ENCODE measurements at regions not wholly inside any gene's neighbourhood (a gene's known extent, or its start where the extent isn't known, plus 50 kb on each side); places are given as distances from the start of the nearest gene placed in this dataset.

GRCh38 chr9:17928768-17929167 is 349.9 kb downstream of the SH3GL2 start:
- Histone ChIP-seq H3K4me2 (ENCODE audit: low read depth, low read length) (peak overlapping the region; percentile 32; the same call in 1 of the 2 replicates), H3K9ac (ENCODE audit: low read length) (no peak overlapping the region), H3K4me1 (ENCODE audit: low read length) (peaks cover 20% of the 10 kb centered on the region), H3K9me3 (replicated peaks; ENCODE audit: insufficient read depth, low read length) (no peaks in the 10 kb centered on the region), H3K79me2 (ENCODE audit: low read length) (no peaks in the 10 kb centered on the region), H3K9me2 (replicated peaks; ENCODE audit: insufficient read depth, low read length) (no peaks in the 10 kb centered on the region), H3K4me3 (ENCODE audit: low read length) (no peak overlapping the region), H3K36me3 (replicated peaks; ENCODE audit: insufficient read depth, low read length) (no peaks in the 10 kb centered on the region), H2AFZ (ENCODE audit: low read length) (no peak overlapping the region), H3K27ac (ENCODE audit: low read length) (peak overlapping the region; percentile 49; the same call in 1 of the 2 replicates), H3K27me3 (replicated peaks; ENCODE audit: insufficient read depth, low read length) (no peaks in the 10 kb centered on the region), H4K20me1 (ENCODE audit: insufficient read depth, low read length) (no peaks in the 10 kb centered on the region), H3F3A (ENCODE audit: insufficient read depth, low read length) (no peaks in the 10 kb centered on the region)
- no peak for TF ChIP-seq EZH2phosphoT487 (IDR thresholded peaks at IDR 0.05; ENCODE audit: low read length)
- no peak for TF ChIP-seq EZH2 (optimal IDR thresholded peaks at IDR 0.05; ENCODE audit: low read depth, low read length)
- TF ChIP-seq, protein P1, sequence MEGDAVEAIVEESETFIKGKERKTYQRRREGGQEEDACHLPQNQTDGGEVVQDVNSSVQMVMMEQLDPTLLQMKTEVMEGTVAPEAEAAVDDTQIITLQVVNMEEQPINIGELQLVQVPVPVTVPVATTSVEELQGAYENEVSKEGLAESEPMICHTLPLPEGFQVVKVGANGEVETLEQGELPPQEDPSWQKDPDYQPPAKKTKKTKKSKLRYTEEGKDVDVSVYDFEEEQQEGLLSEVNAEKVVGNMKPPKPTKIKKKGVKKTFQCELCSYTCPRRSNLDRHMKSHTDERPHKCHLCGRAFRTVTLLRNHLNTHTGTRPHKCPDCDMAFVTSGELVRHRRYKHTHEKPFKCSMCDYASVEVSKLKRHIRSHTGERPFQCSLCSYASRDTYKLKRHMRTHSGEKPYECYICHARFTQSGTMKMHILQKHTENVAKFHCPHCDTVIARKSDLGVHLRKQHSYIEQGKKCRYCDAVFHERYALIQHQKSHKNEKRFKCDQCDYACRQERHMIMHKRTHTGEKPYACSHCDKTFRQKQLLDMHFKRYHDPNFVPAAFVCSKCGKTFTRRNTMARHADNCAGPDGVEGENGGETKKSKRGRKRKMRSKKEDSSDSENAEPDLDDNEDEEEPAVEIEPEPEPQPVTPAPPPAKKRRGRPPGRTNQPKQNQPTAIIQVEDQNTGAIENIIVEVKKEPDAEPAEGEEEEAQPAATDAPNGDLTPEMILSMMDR (IDR thresholded peaks at IDR 0.05; ENCODE audit: low read length), result no peak
- DNase-seq, result peak; percentile 7

GRCh38 chr9:17929506-17929905 is 350.6 kb downstream of the SH3GL2 start:
- Histone ChIP-seq H3K9me3 (replicated peaks; ENCODE audit: insufficient read depth, low read length) (no peaks in the 10 kb centered on the region), H4K20me1 (ENCODE audit: insufficient read depth, low read length) (no peaks in the 10 kb centered on the region), H2AFZ (ENCODE audit: low read length) (0 out of 2 replicates have a peak overlapping the region, but pooled peaks have one; percentile 19), H3K9ac (ENCODE audit: low read length) (no peak overlapping the region), H3K4me3 (ENCODE audit: low read length) (no peak overlapping the region), H3F3A (ENCODE audit: insufficient read depth, low read length) (no peaks in the 10 kb centered on the region), H3K36me3 (replicated peaks; ENCODE audit: insufficient read depth, low read length) (no peaks in the 10 kb centered on the region), H3K9me2 (replicated peaks; ENCODE audit: insufficient read depth, low read length) (no peaks in the 10 kb centered on the region), H3K4me1 (ENCODE audit: low read length) (peaks cover 20% of the 10 kb centered on the region), H3K27ac (ENCODE audit: low read length) (peak overlapping the region; percentile 49; the same call in 1 of the 2 replicates), H3K79me2 (ENCODE audit: low read length) (no peaks in the 10 kb centered on the region), H3K27me3 (replicated peaks; ENCODE audit: insufficient read depth, low read length) (no peaks in the 10 kb centered on the region), H3K4me2 (ENCODE audit: low read depth, low read length) (peak overlapping the region; percentile 32; the same call in 1 of the 2 replicates)
- no peak for DNase-seq
- no peak for TF ChIP-seq EZH2 (optimal IDR thresholded peaks at IDR 0.05; ENCODE audit: low read depth, low read length)
- no peak for TF ChIP-seq EZH2phosphoT487 (IDR thresholded peaks at IDR 0.05; ENCODE audit: low read length)
- TF ChIP-seq, protein P1 (IDR thresholded peaks at IDR 0.05; ENCODE audit: low read length), result no peak

DNA sequence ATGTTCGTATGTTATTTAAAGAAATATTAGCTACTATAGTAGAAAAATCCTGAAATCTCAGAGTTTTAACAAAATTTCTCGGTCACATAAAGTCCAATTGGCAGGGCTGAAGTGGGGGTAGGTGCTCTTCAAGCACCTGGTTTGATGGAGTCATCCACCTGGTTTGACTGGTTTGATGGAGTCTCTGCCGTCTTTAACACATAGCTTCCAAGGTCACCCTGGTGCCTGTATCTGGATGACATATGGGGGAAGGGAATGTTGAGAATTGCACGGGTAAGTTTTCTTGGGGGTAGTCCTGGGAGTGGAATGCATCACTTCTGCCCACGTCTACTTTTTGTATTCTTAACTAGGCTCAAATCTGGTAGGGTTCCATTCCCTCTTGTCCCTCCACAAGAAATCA is 351.2 kb downstream of the SH3GL2 start:
- H3K9me3 ChIP-seq (replicated peaks; ENCODE audit: insufficient read depth, low read length), result no peaks in the 10 kb centered on the region
- H3K27me3 ChIP-seq (replicated peaks; ENCODE audit: insufficient read depth, low read length), result no peaks in the 10 kb centered on the region
- H3K27ac ChIP-seq (ENCODE audit: low read length), result no peak overlapping the region
- H3K36me3 ChIP-seq (replicated peaks; ENCODE audit: insufficient read depth, low read length), result no peaks in the 10 kb centered on the region
- H3K9me2 ChIP-seq (replicated peaks; ENCODE audit: insufficient read depth, low read length), result no peaks in the 10 kb centered on the region
- H3K79me2 ChIP-seq (ENCODE audit: low read length), result no peaks in the 10 kb centered on the region
- H3K9ac ChIP-seq (ENCODE audit: low read length), result no peak overlapping the region
- H3K4me2 ChIP-seq (ENCODE audit: low read depth, low read length), result no peak overlapping the region
- TF ChIP-seq EZH2phosphoT487 (IDR thresholded peaks at IDR 0.05; ENCODE audit: low read length) (no peak), EZH2 (optimal IDR thresholded peaks at IDR 0.05; ENCODE audit: low read depth, low read length) (no peak)
- TF ChIP-seq, protein P1 (IDR thresholded peaks at IDR 0.05; ENCODE audit: low read length), result no peak
- DNase-seq, result no peak
- no peak overlapping the region for H3K4me3 ChIP-seq (ENCODE audit: low read length)
- no peaks in the 10 kb centered on the region for H4K20me1 ChIP-seq (ENCODE audit: insufficient read depth, low read length)
- H2AFZ ChIP-seq (ENCODE audit: low read length), result no peak overlapping the region
- peaks cover 20% of the 10 kb centered on the region for H3K4me1 ChIP-seq (ENCODE audit: low read length)
- H3F3A ChIP-seq (ENCODE audit: insufficient read depth, low read length), result no peaks in the 10 kb centered on the region

Measured in MM.1S (cell line).